ENCODE measurements at regions not wholly inside any gene's neighbourhood (a gene's known extent, or its start where the extent isn't known, plus 50 kb on each side); places are given as distances from the start of the nearest gene placed in this dataset.

DNA sequence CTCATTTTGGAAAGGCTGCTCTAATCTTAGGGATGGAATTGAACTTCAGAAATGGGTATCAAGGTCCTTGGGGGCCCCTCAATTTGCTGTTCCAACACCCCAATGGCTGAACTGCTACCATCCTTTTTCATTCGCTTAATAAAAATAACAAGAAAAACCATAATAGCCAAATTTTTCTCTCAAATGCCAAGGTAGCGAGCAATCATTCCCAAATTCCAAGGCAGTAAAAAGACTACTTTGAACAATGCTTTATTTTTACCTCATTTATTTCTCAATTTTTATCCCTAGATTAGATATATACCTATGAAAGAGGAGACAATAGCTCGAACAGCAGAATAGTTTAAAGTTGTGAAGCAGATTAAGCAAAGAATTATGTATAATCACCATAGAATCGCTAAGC is 323.4 kb upstream of the SLC7A11 start:
- TF ChIP-seq, protein P1, sequence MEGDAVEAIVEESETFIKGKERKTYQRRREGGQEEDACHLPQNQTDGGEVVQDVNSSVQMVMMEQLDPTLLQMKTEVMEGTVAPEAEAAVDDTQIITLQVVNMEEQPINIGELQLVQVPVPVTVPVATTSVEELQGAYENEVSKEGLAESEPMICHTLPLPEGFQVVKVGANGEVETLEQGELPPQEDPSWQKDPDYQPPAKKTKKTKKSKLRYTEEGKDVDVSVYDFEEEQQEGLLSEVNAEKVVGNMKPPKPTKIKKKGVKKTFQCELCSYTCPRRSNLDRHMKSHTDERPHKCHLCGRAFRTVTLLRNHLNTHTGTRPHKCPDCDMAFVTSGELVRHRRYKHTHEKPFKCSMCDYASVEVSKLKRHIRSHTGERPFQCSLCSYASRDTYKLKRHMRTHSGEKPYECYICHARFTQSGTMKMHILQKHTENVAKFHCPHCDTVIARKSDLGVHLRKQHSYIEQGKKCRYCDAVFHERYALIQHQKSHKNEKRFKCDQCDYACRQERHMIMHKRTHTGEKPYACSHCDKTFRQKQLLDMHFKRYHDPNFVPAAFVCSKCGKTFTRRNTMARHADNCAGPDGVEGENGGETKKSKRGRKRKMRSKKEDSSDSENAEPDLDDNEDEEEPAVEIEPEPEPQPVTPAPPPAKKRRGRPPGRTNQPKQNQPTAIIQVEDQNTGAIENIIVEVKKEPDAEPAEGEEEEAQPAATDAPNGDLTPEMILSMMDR (conservative IDR thresholded peaks at IDR 0.05 in 1 of 2, IDR thresholded peaks at IDR 0.05 in 1 of 2; ENCODE audit: extremely low read depth in 1 of 2, insufficient read depth in 1 of 2, low read depth in 1 of 2, low read length in 2 of 2): no peak
- no peak for TF ChIP-seq EZH2 (IDR thresholded peaks at IDR 0.05; ENCODE audit: borderline replicate concordance, low read length)
